Occipital lobe (tissue), 1 donor: ENCODE measurements at regions not wholly inside any gene's neighbourhood (a gene's known extent, or its start where the extent isn't known, plus 50 kb on each side); places are given as distances from the start of the nearest gene placed in this dataset. TPM values are rescaled to one million over a fixed set of nuclear protein-coding genes. Genes with fewer than 3 reads are reported as not detected.

Source experiments
- small RNA-seq: library from RNA; depleted of rRNA; stranded (forward); fragments of <200 nt; gene quantifications from one replicate; pipeline ENCODE3, GENCODE V24; 2014

Small RNAs in the stretch of these regions (small RNA-seq; reads per million reads assigned to genes)
- gene Z96811.1: not detected
